DND-41 (cell line): ENCODE measurements at regions not wholly inside any gene's neighbourhood (a gene's known extent, or its start where the extent isn't known, plus 50 kb on each side); places are given as distances from the start of the nearest gene placed in this dataset.

Experiments
- ATAC-seq: fragments of 200-7000 bp; cut with Tn5 transposase; 3 replicates; pipeline ENCODE4 v1.9.1; 2021; ENCODE audit warnings: low read depth; ENCODE audit not compliant: insufficient read depth
- DNase-seq: peaks from one replicate; pipeline ENCODE4 v3.0.0-alpha.2; 2020
- H2AFZ ChIP-seq: 2 replicates; pipeline ENCODE4 v1.6.0; 2012; ENCODE audit warnings: low read depth, low read length
- H3K27ac ChIP-seq: 2 replicates; pipeline ENCODE4 v1.5.1; 2012; ENCODE audit warnings: low read length, inconsistent platforms
- H3K27me3 ChIP-seq: fragments of 200-600 bp; sonication (generic); 2 replicates; pipeline ENCODE4 v1.6.0; 2012; ENCODE audit warnings: low read length, mild to moderate bottlenecking, inconsistent platforms; ENCODE audit not compliant: insufficient read depth, poor library complexity
- H3K36me3 ChIP-seq: 2 replicates; pipeline ENCODE4 v1.5.1; 2012; ENCODE audit warnings: low read length, inconsistent platforms; ENCODE audit not compliant: insufficient read depth
- H3K4me1 ChIP-seq: 2 replicates; pipeline ENCODE4 v1.5.1; 2012; ENCODE audit warnings: mild to moderate bottlenecking, low read length; ENCODE audit not compliant: insufficient read depth
- H3K4me2 ChIP-seq: 2 replicates; pipeline ENCODE4 v1.6.0; 2012; ENCODE audit warnings: mild to moderate bottlenecking, moderate library complexity, low read length, inconsistent platforms; ENCODE audit not compliant: insufficient read depth
- H3K4me3 ChIP-seq, 2 experiments: fragments of 200-600 bp in 1 of 2; shearing (Covaris generic) in 1 of 2; 2 replicates each; pipeline ENCODE4 v1.5.1; 2012 to 2016; ENCODE audit warnings: inconsistent platforms in 2 of 2, low read length in 2 of 2, mild to moderate bottlenecking in 2 of 2, low read depth in 1 of 2, moderate library complexity in 1 of 2
- H3K79me2 ChIP-seq: 2 replicates; pipeline ENCODE4 v1.6.0; 2012; ENCODE audit warnings: low read length, inconsistent platforms; ENCODE audit not compliant: insufficient read depth
- H3K9ac ChIP-seq: 2 replicates; pipeline ENCODE4 v1.6.0; 2012; ENCODE audit warnings: low read depth, mild to moderate bottlenecking, inconsistent platforms, low read length, moderate library complexity
- H3K9me3 ChIP-seq: 2 replicates; pipeline ENCODE4 v1.5.1; 2012; ENCODE audit warnings: low read length, moderate library complexity, mild to moderate bottlenecking, inconsistent platforms; ENCODE audit not compliant: insufficient read depth, severe bottlenecking
- H4K20me1 ChIP-seq: 2 replicates; pipeline ENCODE4 v1.6.0; 2012; ENCODE audit warnings: low read length; ENCODE audit not compliant: insufficient read depth
- EZH2 ChIP-seq: IDR thresholded peaks from 3 replicates; pipeline ENCODE4 v1.6.1; 2012; ENCODE audit warnings: borderline replicate concordance, low read depth, mild to moderate bottlenecking, moderate library complexity, low read length, inconsistent platforms; ENCODE audit not compliant: severe bottlenecking
- TF ChIP-seq, protein P1 (sequence below): IDR thresholded peaks from 2 replicates; pipeline ENCODE4 v1.5.1; 2012; ENCODE audit warnings: borderline replicate concordance, low read length, moderate library complexity, mild to moderate bottlenecking; ENCODE audit not compliant: poor library complexity, severe bottlenecking; ENCODE audit errors: extremely low read depth

DNA sequence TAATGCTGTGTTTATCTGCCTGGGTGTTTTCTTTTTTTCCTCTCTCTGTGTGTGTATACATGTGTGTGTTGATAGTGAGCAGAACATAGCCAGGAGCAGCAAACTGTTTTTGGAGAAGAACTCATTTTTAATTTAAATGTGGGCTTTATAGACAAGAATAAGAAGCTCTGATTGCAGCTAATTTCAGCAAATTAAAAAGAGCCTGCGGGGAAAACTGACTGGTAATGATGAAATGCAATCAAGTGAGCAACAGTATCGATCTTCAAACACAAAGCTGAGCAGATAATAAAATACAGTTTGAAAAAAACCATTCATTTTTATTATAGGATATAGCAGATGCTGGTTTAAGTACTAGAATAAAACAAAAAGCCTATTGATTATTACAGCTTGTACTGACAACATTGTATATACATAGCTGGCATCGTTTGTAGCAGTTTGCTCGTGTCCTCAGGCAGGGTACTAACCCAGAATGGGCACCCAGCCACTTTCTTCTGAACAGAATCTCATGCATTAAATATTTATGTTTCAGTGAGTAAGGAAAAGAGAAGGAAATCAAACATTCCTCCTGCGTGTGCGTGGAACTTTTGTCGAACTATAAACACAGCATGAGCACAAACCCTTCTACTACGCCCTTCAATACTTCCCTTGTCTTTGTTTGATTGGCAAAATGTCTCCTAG is 73.5 kb upstream of the ZFP42 start:
- no peak overlapping the region for H3K9ac ChIP-seq
- no peaks in the 10 kb centered on the region for H3K79me2 ChIP-seq
- ATAC-seq (no peak), DNase-seq (no peak)
- TF ChIP-seq EZH2 = no peak
- TF ChIP-seq, protein P1, sequence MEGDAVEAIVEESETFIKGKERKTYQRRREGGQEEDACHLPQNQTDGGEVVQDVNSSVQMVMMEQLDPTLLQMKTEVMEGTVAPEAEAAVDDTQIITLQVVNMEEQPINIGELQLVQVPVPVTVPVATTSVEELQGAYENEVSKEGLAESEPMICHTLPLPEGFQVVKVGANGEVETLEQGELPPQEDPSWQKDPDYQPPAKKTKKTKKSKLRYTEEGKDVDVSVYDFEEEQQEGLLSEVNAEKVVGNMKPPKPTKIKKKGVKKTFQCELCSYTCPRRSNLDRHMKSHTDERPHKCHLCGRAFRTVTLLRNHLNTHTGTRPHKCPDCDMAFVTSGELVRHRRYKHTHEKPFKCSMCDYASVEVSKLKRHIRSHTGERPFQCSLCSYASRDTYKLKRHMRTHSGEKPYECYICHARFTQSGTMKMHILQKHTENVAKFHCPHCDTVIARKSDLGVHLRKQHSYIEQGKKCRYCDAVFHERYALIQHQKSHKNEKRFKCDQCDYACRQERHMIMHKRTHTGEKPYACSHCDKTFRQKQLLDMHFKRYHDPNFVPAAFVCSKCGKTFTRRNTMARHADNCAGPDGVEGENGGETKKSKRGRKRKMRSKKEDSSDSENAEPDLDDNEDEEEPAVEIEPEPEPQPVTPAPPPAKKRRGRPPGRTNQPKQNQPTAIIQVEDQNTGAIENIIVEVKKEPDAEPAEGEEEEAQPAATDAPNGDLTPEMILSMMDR = no peak
- H3K4me2 ChIP-seq = no peak overlapping the region
- no peak overlapping the region for H2AFZ ChIP-seq
- no peak overlapping the region for H3K27ac ChIP-seq
- H3K9me3 ChIP-seq = no peaks in the 10 kb centered on the region
- H3K4me3 ChIP-seq = no peak overlapping the region
- H4K20me1 ChIP-seq = no peaks in the 10 kb centered on the region
- H3K36me3 ChIP-seq = no peaks in the 10 kb centered on the region
- H3K4me1 ChIP-seq = no peaks in the 10 kb centered on the region
- H3K27me3 ChIP-seq = no peaks in the 10 kb centered on the region

DNA sequence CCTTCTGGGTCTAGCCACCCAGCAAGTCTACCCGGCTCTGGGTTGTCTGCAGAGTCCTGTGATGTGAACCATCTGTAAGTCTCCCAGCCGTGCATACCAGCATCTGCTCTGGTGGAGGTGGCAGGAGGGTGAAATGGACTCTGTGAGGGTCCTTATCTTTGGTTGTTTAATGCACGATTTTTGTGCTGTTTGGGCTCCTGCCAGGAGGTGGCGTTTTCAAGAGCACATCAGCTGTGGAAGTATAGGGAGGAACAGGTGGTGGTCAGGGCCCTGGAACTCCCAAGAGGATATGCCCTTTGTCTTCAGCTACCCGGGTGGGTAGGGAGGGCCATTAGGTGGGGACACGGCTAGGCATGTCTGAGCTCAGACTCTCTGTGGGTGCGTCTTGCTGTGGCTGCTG is 66.5 kb upstream of the ZFP42 start:
- DNase-seq = no peak

DNA sequence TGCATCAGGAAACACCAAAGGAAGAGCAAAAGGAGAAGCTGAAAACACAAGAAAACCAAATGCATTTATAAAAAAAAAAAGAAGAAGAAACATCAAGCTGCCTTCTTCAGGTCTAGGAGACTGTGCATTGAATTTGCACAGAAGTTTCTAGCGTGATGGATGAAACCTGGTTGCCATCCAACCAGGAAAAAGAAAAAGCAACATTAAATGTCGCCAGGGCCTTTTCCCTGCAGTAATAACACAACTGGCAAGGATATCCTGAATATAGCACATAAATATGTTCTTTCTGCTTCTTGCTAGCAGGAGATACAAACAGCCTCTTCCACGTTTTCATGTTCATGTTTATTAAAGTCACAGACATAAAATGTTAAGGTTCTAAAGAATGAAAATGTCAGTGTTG is 60.8 kb upstream of the ZFP42 start:
- H3K4me3 ChIP-seq = no peak overlapping the region
- no peaks in the 10 kb centered on the region for H3K9me3 ChIP-seq
- no peaks in the 10 kb centered on the region for H3K36me3 ChIP-seq
- DNase-seq (no peak), ATAC-seq (no peak)
- no peak overlapping the region for H3K4me2 ChIP-seq
- H2AFZ ChIP-seq = no peak overlapping the region
- no peaks in the 10 kb centered on the region for H3K27me3 ChIP-seq
- no peaks in the 10 kb centered on the region for H3K79me2 ChIP-seq
- H3K4me1 ChIP-seq = no peaks in the 10 kb centered on the region
- no peak for TF ChIP-seq EZH2
- TF ChIP-seq, protein P1 = no peak
- no peak overlapping the region for H3K27ac ChIP-seq
- no peak overlapping the region for H3K9ac ChIP-seq
- H4K20me1 ChIP-seq = no peaks in the 10 kb centered on the region

More for the DNA sequence above, 66.5 kb upstream of the ZFP42 start:
- no peak overlapping the region for H3K4me3 ChIP-seq
- H3K27me3 ChIP-seq = no peaks in the 10 kb centered on the region
- H3K36me3 ChIP-seq = no peaks in the 10 kb centered on the region
- no peaks in the 10 kb centered on the region for H3K79me2 ChIP-seq
- no peak overlapping the region for H3K9ac ChIP-seq
- H3K9me3 ChIP-seq = no peaks in the 10 kb centered on the region
- no peaks in the 10 kb centered on the region for H4K20me1 ChIP-seq
- H2AFZ ChIP-seq = no peak overlapping the region
- H3K27ac ChIP-seq = no peak overlapping the region
- H3K4me1 ChIP-seq = no peaks in the 10 kb centered on the region
- no peak for ATAC-seq
- no peak overlapping the region for H3K4me2 ChIP-seq
- no peak for TF ChIP-seq EZH2
- TF ChIP-seq, protein P1 = peak; percentile 4

DNA sequence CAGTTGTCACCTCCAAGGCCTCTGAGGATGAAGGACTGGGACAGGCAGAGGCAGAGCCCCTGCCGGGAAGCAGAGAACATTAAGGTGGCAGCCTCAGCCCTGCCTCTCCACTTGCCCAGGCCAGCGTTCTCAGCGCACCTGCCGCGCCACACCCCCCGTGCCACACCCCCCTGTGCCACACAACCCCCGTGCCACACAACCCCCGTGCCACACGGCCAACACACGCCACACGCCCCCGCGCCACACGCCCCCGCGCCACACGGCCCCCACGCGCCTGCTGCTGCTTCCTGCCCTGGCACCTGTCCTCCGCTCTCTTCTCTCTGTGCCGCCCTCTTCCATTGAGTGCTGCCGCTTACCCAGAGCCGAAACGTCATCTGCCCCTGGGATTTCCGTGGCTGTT is 58.0 kb upstream of the ZFP42 start:
- no peaks in the 10 kb centered on the region for H3K27me3 ChIP-seq
- DNase-seq (no peak), ATAC-seq (no peak)
- H3K9ac ChIP-seq = no peak overlapping the region
- H3K79me2 ChIP-seq = no peaks in the 10 kb centered on the region
- H3K36me3 ChIP-seq = no peaks in the 10 kb centered on the region
- no peaks in the 10 kb centered on the region for H4K20me1 ChIP-seq
- no peak overlapping the region for H3K27ac ChIP-seq
- H3K4me2 ChIP-seq = no peak overlapping the region
- H3K9me3 ChIP-seq = no peaks in the 10 kb centered on the region
- TF ChIP-seq, protein P1 = no peak
- no peak for TF ChIP-seq EZH2
- H3K4me1 ChIP-seq = no peaks in the 10 kb centered on the region
- no peak overlapping the region for H3K4me3 ChIP-seq
- no peak overlapping the region for H2AFZ ChIP-seq
